ENCODE measurements at regions not wholly inside any gene's neighbourhood (a gene's known extent, or its start where the extent isn't known, plus 50 kb on each side); places are given as distances from the start of the nearest gene placed in this dataset.
"Not testable (repeated sequence)": the region's sequence is repeated elsewhere in the genome, so short reads cannot be mapped to it uniquely, and the experiment has no call there.

- DNase-seq (ENCODE audit: low read depth in 2 of 3, low spot score in 1 of 3): no peak
Observed at GRCh38 chr14:104249706-104250105, 111.3 kb downstream of the KIF26A start.

GRCh38 chr14:104250175-104250574 lies 111.8 kb downstream of the KIF26A start:
- no peak for DNase-seq (ENCODE audit: low read depth in 2 of 3, low spot score in 1 of 3)

GRCh38 chr14:104252256-104253215 lies 114.1 kb downstream of the KIF26A start:
- DNase-seq (ENCODE audit: low read depth in 2 of 3, low spot score in 1 of 3): no peak

GRCh38 chr14:104253223-104253822 lies 114.9 kb downstream of the KIF26A start:
- no peak for DNase-seq (ENCODE audit: low read depth in 2 of 3, low spot score in 1 of 3)

- DNase-seq (ENCODE audit: low read depth in 2 of 3, low spot score in 1 of 3): no peak
Observed at GRCh38 chr14:104253901-104254353, 115.5 kb downstream of the KIF26A start.

GRCh38 chr14:104254735-104255400 lies 116.5 kb downstream of the KIF26A start:
- no peak for DNase-seq (ENCODE audit: low read depth in 2 of 3, low spot score in 1 of 3)

- no peak for DNase-seq (ENCODE audit: low read depth in 2 of 3, low spot score in 1 of 3)
Observed at GRCh38 chr14:104256025-104256424, 117.6 kb downstream of the KIF26A start.

GRCh38 chr14:104262515-104263514 lies 124.4 kb downstream of the KIF26A start:
- DNase-seq (ENCODE audit: low read depth in 2 of 3, low spot score in 1 of 3): no peak

- DNase-seq (ENCODE audit: low read depth in 2 of 3, low spot score in 1 of 3): no peak
Observed at GRCh38 chr14:104263675-104264358, 125.4 kb downstream of the KIF26A start.

- DNase-seq (ENCODE audit: low read depth in 2 of 3, low spot score in 1 of 3): no peak
Observed at GRCh38 chr14:104264495-104265265, 126.3 kb downstream of the KIF26A start.

GRCh38 chr14:104265918-104266630 lies 127.7 kb downstream of the KIF26A start:
- no peak for DNase-seq (ENCODE audit: low read depth in 2 of 3, low spot score in 1 of 3)

GRCh38 chr14:104266631-104267575 lies 128.5 kb downstream of the KIF26A start:
- no peak for DNase-seq (ENCODE audit: low read depth in 2 of 3, low spot score in 1 of 3)

- no peak for DNase-seq (ENCODE audit: low read depth in 2 of 3, low spot score in 1 of 3)
Observed at GRCh38 chr14:104267895-104268294, 129.5 kb downstream of the KIF26A start.

- no peak for DNase-seq (ENCODE audit: low read depth in 2 of 3, low spot score in 1 of 3)
Observed at GRCh38 chr14:104268295-104268694, 129.9 kb downstream of the KIF26A start.

- DNase-seq (ENCODE audit: low read depth in 2 of 3, low spot score in 1 of 3): no peak
Observed at GRCh38 chr14:104268725-104269436, 130.5 kb downstream of the KIF26A start.

- DNase-seq (ENCODE audit: low read depth in 2 of 3, low spot score in 1 of 3): not testable (repeated sequence)
Observed at GRCh38 chr14:104269511-104270241, 131.3 kb downstream of the KIF26A start.

All from stimulated activated CD4-positive, alpha-beta T cell treated with anti-CD3 and anti-CD28 coated beads, Interleukin-12 subunit alpha, Interleukin-12 subunit beta, amount 100 ng/mL, for 48 hours (primary cell).